SK-N-MC (cell line): ENCODE measurements at regions not wholly inside any gene's neighbourhood (a gene's known extent, or its start where the extent isn't known, plus 50 kb on each side); places are given as distances from the start of the nearest gene placed in this dataset.

Experiments used
- DNase-seq: peaks from one replicate; pipeline ENCODE4 v3.0.0-alpha.2; 2011; ENCODE audit warnings: low read depth, low spot score
- H3K27ac ChIP-seq: fragments of 200-600 bp; sonication (generic); 2 replicates; pipeline ENCODE4 v1.5.1; 2016; ENCODE audit warnings: mixed run types
- H3K36me3 ChIP-seq: fragments of 200-600 bp; sonication (generic); 2 replicates; pipeline ENCODE4 v1.6.1; 2017; ENCODE audit warnings: antibody characterized with exemption, low read length, mixed read lengths; ENCODE audit not compliant: insufficient read depth
- H3K4me3 ChIP-seq: fragments of 200-600 bp; sonication (generic); 2 replicates; pipeline ENCODE4 v1.5.1; 2016
- H3K9ac ChIP-seq: fragments of 200-600 bp; sonication (generic); 2 replicates; pipeline ENCODE4 v1.8.0; 2017; ENCODE audit warnings: mixed run types, mixed read lengths; ENCODE audit not compliant: insufficient read length
- H3K9me3 ChIP-seq: fragments of 200-600 bp; sonication (generic); 2 replicates; pipeline ENCODE4 v1.6.1; 2017; ENCODE audit warnings: low read depth, mild to moderate bottlenecking, antibody characterized with exemption, low read length, moderate library complexity, mixed read lengths
- EZH2 ChIP-seq: fragments of 200-600 bp; sonication (generic); IDR thresholded peaks from one replicate; pipeline ENCODE4 v1.6.1; 2017; ENCODE audit warnings: antibody characterized with exemption
- FOXP2 ChIP-seq: optimal IDR thresholded peaks from 2 replicates; pipeline ENCODE3; 2011; ENCODE audit warnings: mild to moderate bottlenecking, moderate library complexity; ENCODE audit not compliant: insufficient read depth; ENCODE audit errors: extremely low read length, control extremely low read depth
- POLR2AphosphoS5 ChIP-seq: IDR thresholded peaks from 2 replicates; pipeline ENCODE4 v1.6.1; 2012; ENCODE audit warnings: mild to moderate bottlenecking, low read depth, low read length, borderline replicate concordance

DNA sequence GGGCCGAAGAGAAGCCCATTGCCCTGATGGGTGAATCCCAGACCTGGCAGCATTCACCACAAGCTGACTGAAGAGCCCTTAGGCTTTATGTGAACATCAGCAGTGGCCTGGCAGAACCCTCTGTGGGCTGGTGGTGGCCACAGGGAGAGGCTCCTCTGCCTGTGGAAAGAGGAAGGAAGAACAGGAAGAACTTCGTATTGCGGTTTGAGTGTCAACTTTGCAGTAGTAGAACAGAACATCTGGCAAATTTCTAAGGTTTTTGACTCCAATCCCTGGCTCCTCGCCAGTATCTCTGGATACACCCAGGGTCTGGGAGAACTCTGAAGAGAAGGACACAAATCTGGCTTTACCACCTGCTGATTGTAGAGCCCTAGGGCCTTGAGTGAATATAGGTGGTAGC lies 356.4 kb upstream of the GRAMD2B start:
- H3K27ac ChIP-seq = no peak overlapping the region
- no peak overlapping the region for H3K4me3 ChIP-seq
- no peaks in the 10 kb centered on the region for H3K36me3 ChIP-seq
- H3K9me3 ChIP-seq = no peaks in the 10 kb centered on the region
- no peak overlapping the region for H3K9ac ChIP-seq
- no peak for TF ChIP-seq POLR2AphosphoS5
- no peak for TF ChIP-seq EZH2
- TF ChIP-seq FOXP2 = no peak
- DNase-seq = no peak

DNA sequence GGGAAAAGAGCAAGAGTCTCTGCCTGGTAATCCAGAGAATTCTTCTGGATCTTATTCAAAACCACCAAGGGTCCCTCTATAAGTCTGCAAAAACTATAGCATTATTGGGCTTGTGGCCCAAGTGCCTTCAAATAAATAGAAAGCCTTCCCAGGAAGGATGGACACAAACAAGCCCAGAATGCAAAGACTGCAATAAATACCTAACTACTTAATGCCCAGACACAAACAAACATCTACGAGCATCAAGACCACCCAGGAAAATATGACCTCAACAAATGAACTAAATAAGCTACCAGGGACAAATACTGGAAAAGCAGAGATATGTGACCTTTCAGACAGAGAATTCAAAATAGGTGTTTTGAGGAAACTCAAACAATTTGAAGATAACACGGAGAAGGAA lies 355.8 kb upstream of the GRAMD2B start:
- Histone ChIP-seq H3K9me3 (no peaks in the 10 kb centered on the region), H3K27ac (no peak overlapping the region), H3K36me3 (no peaks in the 10 kb centered on the region), H3K4me3 (no peak overlapping the region), H3K9ac (no peak overlapping the region)
- TF ChIP-seq POLR2AphosphoS5 (no peak), FOXP2 (no peak), EZH2 (no peak)
- no peak for DNase-seq

DNA sequence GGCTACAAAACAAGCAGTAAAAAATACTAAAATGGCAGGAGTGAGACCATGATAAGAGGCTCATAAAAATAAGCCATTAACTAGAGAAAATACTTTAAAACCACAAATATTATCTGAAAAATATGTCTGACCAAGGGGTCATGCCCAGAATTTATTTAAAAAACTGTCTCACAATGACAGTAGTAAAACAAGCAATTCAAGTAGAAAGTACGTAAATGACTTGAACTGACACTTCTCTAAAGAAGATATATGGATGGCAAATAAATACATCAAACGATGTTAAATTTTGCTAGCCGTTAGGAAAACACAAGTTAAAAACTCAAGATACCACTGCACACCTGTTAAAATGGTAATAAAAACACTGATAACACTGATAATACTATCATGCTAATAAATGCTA lies 353.9 kb upstream of the GRAMD2B start:
- Histone ChIP-seq H3K36me3 (no peaks in the 10 kb centered on the region), H3K9ac (no peak overlapping the region), H3K4me3 (no peak overlapping the region), H3K27ac (no peak overlapping the region), H3K9me3 (no peaks in the 10 kb centered on the region)
- TF ChIP-seq FOXP2 = no peak
- TF ChIP-seq EZH2 = no peak
- no peak for TF ChIP-seq POLR2AphosphoS5
- no peak for DNase-seq

DNA sequence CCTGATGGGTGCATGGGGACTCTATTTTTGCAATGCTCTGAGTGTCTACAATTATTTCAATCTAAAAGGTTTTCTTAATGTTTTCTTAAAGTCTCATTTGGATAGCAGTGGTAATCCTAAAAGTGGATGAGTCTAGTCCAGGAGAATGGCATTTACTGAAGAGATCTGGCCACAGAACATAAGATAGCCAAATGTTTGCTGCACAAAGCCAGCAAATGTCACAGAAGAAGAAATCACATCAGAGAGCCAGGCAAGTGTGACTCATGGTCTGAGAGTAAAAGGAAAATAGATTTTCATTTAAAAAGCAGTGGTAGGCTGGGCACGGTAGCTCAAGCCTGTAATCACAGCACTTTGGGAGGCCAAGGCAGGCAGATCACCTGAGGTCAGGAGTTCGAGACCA lies 352.7 kb upstream of the GRAMD2B start:
- Histone ChIP-seq H3K27ac (no peak overlapping the region), H3K4me3 (no peak overlapping the region), H3K36me3 (no peaks in the 10 kb centered on the region), H3K9me3 (no peaks in the 10 kb centered on the region), H3K9ac (no peak overlapping the region)
- TF ChIP-seq POLR2AphosphoS5 (no peak), EZH2 (no peak), FOXP2 (no peak)
- no peak for DNase-seq

DNA sequence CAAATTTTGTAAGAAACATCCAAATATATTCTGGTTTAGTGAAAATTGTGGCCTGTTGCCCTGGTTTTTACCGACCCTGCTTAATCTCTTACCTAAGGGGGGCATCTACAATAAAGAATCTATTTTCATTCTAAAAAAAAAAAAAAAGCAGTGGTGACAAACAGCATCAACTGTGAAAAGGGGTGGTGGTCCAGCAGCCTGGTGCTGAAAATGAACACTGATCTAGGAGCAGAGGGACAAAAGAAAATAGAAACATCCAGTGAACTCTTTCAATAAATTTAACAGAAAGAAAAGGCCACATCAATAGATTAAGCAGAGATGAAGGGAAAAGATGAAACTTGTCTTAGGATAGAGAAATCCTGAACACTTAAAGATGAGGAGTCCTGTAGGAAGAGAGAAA lies 348.7 kb upstream of the GRAMD2B start:
- no peak overlapping the region for H3K9ac ChIP-seq
- TF ChIP-seq POLR2AphosphoS5 (no peak), FOXP2 (no peak), EZH2 (no peak)
- no peaks in the 10 kb centered on the region for H3K9me3 ChIP-seq

DNA sequence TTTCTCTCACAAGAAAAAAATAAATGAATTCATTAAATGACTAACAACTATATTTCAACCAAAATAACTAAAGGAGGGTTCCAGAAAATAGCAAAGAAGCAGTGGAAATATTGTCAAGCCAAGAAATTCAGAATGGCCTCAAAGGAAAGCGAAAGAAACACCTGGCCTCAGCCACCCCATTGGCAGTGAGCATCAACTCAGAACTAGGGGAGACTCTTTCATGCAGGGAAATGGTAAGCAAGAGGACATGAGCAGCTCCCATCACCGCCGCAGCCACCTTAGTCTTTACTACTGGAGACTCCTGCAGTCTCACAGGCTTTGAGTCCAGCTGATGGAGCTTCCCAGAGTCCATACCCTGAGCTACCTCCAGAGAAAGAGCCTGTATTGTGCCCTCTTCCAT lies 343.9 kb upstream of the GRAMD2B start:
- DNase-seq = no peak
- no peak overlapping the region for H3K4me3 ChIP-seq
- TF ChIP-seq FOXP2 = no peak
- no peak for TF ChIP-seq POLR2AphosphoS5
- no peak for TF ChIP-seq EZH2
- H3K27ac ChIP-seq = no peak overlapping the region
- H3K9ac ChIP-seq = no peak overlapping the region
- H3K9me3 ChIP-seq = no peaks in the 10 kb centered on the region
- H3K36me3 ChIP-seq = no peaks in the 10 kb centered on the region

More for the DNA sequence above, 348.7 kb upstream of the GRAMD2B start:
- H3K4me3 ChIP-seq = no peak overlapping the region
- no peaks in the 10 kb centered on the region for H3K36me3 ChIP-seq
- no peak overlapping the region for H3K27ac ChIP-seq
- DNase-seq = no peak

DNA sequence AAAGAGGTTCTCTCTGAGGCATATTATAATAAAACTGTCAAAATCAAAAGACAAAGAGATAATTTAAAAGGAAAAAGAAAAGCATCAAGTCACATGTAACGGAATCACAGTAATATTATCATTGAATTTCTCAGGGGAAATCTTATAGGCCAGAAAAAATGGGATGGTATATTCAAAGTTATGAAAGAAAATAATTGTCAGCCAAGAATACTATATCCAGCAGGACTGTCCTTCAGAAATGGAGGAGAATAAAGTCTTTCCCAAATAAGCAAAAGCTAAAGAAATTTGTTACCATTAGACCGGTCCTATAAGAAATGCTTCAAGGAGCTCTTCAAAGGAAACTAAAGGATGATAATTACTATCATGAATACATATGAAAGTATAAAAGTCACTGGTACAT lies 342.0 kb upstream of the GRAMD2B start:
- no peaks in the 10 kb centered on the region for H3K36me3 ChIP-seq
- DNase-seq = no peak
- H3K4me3 ChIP-seq = no peak overlapping the region
- H3K27ac ChIP-seq = no peak overlapping the region
- H3K9me3 ChIP-seq = no peaks in the 10 kb centered on the region
- no peak overlapping the region for H3K9ac ChIP-seq
- no peak for TF ChIP-seq FOXP2
- no peak for TF ChIP-seq EZH2
- TF ChIP-seq POLR2AphosphoS5 = no peak

DNA sequence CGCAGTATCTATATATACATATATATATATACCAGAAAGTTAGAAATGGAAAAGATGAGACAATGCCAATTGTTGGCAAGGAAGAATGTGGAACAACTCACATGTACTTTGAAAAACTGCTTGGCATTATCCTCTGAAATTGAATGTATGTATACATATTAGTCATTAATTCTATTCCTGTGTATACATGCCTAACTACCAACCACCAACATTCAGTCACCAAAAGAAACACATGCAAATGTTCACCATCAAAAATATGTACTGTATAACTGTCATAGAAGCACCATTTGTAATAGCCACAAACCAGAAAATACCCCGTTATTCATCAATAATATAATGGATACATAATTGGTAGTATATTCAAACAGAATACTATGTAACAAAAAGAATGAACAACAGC lies 330.2 kb upstream of the GRAMD2B start:
- H3K36me3 ChIP-seq = no peaks in the 10 kb centered on the region
- no peaks in the 10 kb centered on the region for H3K9me3 ChIP-seq
- DNase-seq = no peak
- H3K27ac ChIP-seq = no peak overlapping the region
- no peak overlapping the region for H3K9ac ChIP-seq
- H3K4me3 ChIP-seq = no peak overlapping the region
- TF ChIP-seq FOXP2 (no peak), EZH2 (no peak)

DNA sequence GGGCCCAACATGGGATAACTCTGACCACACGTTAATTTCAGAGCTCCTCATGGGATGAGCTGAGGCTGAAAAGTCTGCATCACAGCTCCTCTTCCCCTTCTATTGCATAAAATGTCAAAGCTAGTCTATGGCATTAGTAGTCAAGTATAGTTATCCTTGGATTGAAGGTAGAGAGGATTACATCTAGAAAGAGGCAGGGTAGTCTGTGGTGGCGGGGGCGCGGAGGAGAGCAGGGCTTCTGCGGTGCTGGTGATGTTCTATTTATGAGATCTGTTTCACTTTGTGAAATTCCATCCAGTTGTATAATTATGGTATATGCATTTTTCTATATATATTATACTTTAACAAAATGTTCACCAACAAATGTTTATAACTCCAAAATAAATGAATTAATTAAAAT lies 329.5 kb upstream of the GRAMD2B start:
- Histone ChIP-seq H3K9ac (no peak overlapping the region), H3K36me3 (no peaks in the 10 kb centered on the region), H3K9me3 (no peaks in the 10 kb centered on the region), H3K27ac (no peak overlapping the region), H3K4me3 (no peak overlapping the region)
- no peak for DNase-seq
- no peak for TF ChIP-seq POLR2AphosphoS5
- TF ChIP-seq EZH2 = no peak
- no peak for TF ChIP-seq FOXP2
